Omental fat pad (tissue), 3 donors: ENCODE measurements at regions not wholly inside any gene's neighbourhood (a gene's known extent, or its start where the extent isn't known, plus 50 kb on each side); places are given as distances from the start of the nearest gene placed in this dataset.

Experiments used
- ATAC-seq: fragments of 150-250 bp; one replicate; pipeline ENCODE4 v1.9.1; 2016; ENCODE audit warnings: mild to moderate bottlenecking, moderate library complexity; ENCODE audit not compliant: low FRiP score
- DNase-seq: peaks from one replicate; pipeline ENCODE4 v3.0.0-alpha.2; 2019; ENCODE audit warnings: low spot score
- TF ChIP-seq, protein P1 (sequence below), 3 donors: fragments of 450-650 bp; IDR thresholded peaks; one replicate each; pipeline ENCODE4 v1.5.1; 2016 to 2017; ENCODE audit warnings: antibody characterized with exemption in 3 of 3, mild to moderate bottlenecking in 3 of 3, moderate library complexity in 2 of 3

DNA sequence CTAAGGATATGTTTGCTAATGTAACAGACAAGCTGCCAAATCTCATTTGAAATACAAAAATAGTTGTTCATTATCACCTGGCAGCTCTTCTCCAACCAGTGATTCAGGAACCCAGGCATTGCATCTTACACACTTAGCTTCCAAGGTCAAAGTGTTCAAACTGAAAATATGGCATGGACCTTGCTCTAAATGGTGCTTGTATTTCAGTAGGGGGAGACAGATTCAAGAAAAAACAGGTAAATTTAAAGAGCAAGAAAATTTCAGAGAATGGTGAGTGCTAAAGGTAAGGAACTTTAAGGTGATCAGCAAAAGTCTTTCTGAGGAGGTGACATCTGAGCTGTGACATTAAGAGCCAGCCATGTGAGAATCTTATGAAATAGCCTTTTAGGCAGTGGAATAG lies 82.8 kb upstream of the E2F8 start:
- DNase-seq (no peak), ATAC-seq (no peak)
- TF ChIP-seq, protein P1, sequence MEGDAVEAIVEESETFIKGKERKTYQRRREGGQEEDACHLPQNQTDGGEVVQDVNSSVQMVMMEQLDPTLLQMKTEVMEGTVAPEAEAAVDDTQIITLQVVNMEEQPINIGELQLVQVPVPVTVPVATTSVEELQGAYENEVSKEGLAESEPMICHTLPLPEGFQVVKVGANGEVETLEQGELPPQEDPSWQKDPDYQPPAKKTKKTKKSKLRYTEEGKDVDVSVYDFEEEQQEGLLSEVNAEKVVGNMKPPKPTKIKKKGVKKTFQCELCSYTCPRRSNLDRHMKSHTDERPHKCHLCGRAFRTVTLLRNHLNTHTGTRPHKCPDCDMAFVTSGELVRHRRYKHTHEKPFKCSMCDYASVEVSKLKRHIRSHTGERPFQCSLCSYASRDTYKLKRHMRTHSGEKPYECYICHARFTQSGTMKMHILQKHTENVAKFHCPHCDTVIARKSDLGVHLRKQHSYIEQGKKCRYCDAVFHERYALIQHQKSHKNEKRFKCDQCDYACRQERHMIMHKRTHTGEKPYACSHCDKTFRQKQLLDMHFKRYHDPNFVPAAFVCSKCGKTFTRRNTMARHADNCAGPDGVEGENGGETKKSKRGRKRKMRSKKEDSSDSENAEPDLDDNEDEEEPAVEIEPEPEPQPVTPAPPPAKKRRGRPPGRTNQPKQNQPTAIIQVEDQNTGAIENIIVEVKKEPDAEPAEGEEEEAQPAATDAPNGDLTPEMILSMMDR (IDR thresholded peaks at IDR 0.05), result no peak

DNA sequence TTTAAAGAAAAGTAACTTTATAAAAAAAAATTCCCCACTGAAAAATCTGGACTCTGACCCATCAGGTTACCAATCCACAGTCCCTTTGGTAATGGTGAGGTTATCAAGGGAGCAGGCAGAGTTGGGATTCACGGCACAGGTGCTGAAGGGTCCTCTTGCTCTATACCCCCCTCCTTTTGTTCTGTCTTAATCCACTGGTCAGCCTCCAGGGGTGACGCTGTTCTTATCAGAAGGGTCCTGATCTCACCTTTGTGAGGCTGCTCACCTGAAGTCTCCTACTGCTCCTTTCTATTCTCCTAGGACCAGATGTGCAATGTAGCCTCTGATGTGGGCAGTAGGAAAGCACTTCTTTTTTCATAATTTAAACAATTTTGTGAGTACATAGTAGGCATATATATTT lies 80.6 kb upstream of the E2F8 start:
- DNase-seq (no peak), ATAC-seq (no peak)
- TF ChIP-seq, protein P1 (IDR thresholded peaks at IDR 0.05), result no peak

DNA sequence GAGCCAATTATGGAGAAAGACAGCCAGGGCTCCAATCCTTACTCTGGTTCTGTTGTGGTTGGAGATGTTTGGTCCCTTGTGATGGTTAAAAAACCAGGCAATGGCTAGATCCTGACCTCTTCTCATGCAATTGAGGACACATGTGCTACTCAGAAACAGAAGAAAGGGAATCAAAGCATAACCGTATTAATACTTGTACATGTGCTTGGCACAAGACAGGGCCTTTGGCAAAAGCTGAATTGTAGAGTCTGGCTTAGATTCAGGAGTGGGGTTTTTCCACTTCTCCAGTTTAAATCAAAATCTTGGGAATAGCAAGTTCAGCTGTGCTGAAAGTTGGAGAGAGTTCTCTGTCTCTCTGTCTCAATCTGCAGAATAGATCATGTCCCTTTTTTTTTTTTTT lies 80.1 kb upstream of the E2F8 start:
- TF ChIP-seq, protein P1 (IDR thresholded peaks at IDR 0.05), result no peak
- no peak for DNase-seq
- peak; percentile 21 for ATAC-seq

DNA sequence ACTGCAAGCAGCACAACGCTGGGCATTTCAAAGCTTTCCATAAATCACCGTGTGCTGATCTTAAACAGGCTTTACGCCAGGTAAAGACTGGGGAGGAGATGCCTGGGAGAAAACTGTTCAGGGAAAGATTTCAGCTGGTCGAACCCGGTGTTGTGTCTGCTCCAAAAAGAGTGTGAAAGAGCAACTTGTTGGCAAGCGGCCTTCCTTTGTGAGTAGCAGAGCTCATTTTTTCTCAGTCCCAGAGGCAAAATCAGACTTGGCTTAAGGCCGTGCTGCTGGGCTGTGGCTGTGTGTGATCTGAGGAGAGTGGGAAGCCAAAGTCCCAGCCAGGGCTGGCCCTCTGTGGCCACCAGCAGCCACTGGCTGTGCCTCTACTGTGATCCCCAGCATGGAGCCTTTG lies 75.7 kb upstream of the E2F8 start:
- DNase-seq, result no peak
- peak; percentile 64 for ATAC-seq
- TF ChIP-seq, protein P1 (IDR thresholded peaks at IDR 0.05), result no peak

DNA sequence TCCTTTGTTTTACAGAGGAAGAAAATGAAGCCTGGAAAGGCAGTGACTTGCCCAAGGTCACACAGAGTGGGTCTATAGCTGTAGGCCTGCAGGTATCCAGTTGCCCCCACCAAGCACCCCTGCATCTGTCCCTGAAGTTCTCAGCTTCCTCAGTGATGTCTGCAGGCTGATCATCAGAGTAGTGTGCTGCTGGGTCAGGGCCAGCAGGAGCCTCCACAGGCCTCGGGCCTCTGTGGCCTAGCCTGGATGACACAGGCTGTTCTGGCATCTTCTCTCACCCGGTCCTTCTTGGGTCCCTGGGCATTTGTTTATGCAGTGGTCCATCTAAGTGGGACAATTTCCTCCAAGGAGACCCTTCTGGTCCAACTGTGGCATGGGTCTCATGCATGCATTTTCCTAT lies 74.8 kb upstream of the E2F8 start:
- ATAC-seq (no peak), DNase-seq (no peak)
- TF ChIP-seq, protein P1 (IDR thresholded peaks at IDR 0.05), result no peak

DNA sequence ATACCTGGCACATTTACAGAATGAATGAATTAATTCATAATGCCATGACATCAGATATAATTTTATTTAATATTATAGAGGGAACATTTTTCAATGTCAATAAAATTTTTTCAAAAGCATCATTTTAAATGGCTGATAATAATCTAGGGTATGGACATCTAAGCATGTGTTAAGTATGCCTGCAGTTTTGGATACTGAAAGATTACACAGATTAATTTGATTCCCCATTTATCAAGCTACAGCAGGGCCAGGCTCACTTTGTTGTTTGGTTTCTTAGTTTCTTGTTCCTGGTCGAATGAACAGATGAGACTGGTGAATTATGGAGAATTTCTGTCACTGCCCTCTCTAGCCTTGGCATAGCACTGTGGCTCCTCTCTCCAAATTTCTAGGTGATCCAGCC lies 72.4 kb upstream of the E2F8 start:
- ATAC-seq (no peak), DNase-seq (no peak)
- TF ChIP-seq, protein P1 (IDR thresholded peaks at IDR 0.05), result no peak

DNA sequence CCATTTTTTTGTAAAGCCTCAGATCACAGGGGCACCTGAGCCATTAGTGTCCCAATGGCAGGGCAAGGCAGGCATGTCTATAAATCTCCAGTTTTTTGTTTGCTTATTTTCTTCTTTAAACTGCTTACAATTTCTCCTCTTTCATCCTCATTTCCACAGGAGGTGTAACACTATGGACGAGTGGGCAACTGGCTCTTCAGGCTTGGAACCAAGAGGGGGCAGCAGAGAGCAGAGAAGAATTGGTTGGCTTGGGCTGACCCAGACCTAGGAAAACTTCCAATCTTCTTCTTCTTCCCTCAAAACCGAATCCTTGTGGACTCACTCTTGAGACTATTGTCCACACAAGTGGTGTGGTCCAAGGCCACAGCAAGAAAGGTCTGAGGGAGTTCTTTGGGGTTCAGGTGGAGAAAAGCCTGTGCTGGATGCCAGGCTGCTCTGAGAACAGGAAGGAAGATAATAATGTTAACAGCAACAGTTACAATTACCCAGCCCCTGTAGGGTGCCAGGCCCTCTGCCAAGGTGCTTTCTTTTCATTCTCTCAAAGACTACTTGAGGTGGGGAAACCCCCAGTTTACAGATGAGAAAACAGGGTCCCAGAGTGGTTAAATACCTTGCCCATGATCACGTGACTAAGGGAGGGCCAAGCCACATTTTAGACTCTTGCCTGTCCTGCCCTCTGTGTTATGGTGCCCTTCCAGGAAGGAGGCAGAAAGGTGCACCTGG lies 70.7 kb upstream of the E2F8 start:
- peak; percentile 89 for ATAC-seq
- DNase-seq, result peak; percentile 80
- TF ChIP-seq, protein P1 (IDR thresholded peaks at IDR 0.05), result peak in 2 of 3 donors; percentile 40 to 61
